Peyer's patch (tissue), 4 donors: ENCODE measurements at regions not wholly inside any gene's neighbourhood (a gene's known extent, or its start where the extent isn't known, plus 50 kb on each side); places are given as distances from the start of the nearest gene placed in this dataset.

Experiments used
- DNase-seq, 3 donors: peaks; one replicate each; pipeline ENCODE4 v3.0.0-alpha.2; 2017 to 2019
- H3K27ac ChIP-seq, 4 donors: fragments of 200-600 bp; sonication (generic); one replicate each; pipeline ENCODE4 v1.5.1; 2016 to 2019
- H3K27me3 ChIP-seq, 2 donors: fragments of 200-600 bp; sonication (generic); one replicate each; pipeline ENCODE4 v1.5.1; 2019
- H3K36me3 ChIP-seq, 3 donors: fragments of 200-600 bp; sonication (generic); one replicate each; pipeline ENCODE4 v1.5.1; 2016 to 2019
- H3K4me1 ChIP-seq, 4 donors: fragments of 200-600 bp; sonication (generic); one replicate each; pipeline ENCODE4 v1.5.1; 2016 to 2019
- H3K4me3 ChIP-seq, 4 donors: fragments of 200-600 bp; sonication (generic); 1 replicate in 3 of 4; 2 replicates in 1 of 4; pipeline ENCODE4 v1.5.1; 2016 to 2019; ENCODE audit warnings: mild to moderate bottlenecking in 1 of 4
- H3K9me3 ChIP-seq, 4 donors: fragments of 200-600 bp; sonication (generic); one replicate each; pipeline ENCODE4 v1.5.1; 2016 to 2019; ENCODE audit warnings: mild to moderate bottlenecking in 1 of 4
- CTCF ChIP-seq, 6 experiments: fragments of 450-650 bp in 4 of 6; fragments of 200-600 bp in 2 of 6; sonication (generic) in 1 of 6; IDR thresholded peaks; one replicate each; pipeline ENCODE4 v1.5.1; 2017 to 2019; ENCODE audit warnings: antibody characterized with exemption in 6 of 6, mild to moderate bottlenecking in 3 of 6, moderate library complexity in 1 of 6
- POLR2A ChIP-seq, 2 donors: fragments of 450-650 bp; IDR thresholded peaks; one replicate each; pipeline ENCODE4 v1.5.1; 2017; ENCODE audit warnings: antibody characterized with exemption in 2 of 2, mild to moderate bottlenecking in 2 of 2, moderate library complexity in 2 of 2

- Histone ChIP-seq H3K4me3 (no peak overlapping the region), H3K9me3 (no peaks in the 10 kb centered on the region), H3K27ac (no peak overlapping the region), H3K4me1 (no peaks in the 10 kb centered on the region), H3K36me3 (no peaks in the 10 kb centered on the region), H3K27me3 (no peaks in the 10 kb centered on the region)
- TF ChIP-seq CTCF (IDR thresholded peaks at IDR 0.05) = no peak
- TF ChIP-seq POLR2A (IDR thresholded peaks at IDR 0.05) = no peak
- no peak for DNase-seq
Observed at GRCh38 chr2:181242262-181242661, 214.9 kb upstream of the ITGA4 start.

- no peak for TF ChIP-seq CTCF (IDR thresholded peaks at IDR 0.05)
- no peak for TF ChIP-seq POLR2A (IDR thresholded peaks at IDR 0.05)
Observed at GRCh38 chr2:181243319-181243718, 213.9 kb upstream of the ITGA4 start.

GRCh38 chr2:181250691-181251090 lies 206.5 kb upstream of the ITGA4 start:
- Histone ChIP-seq H3K9me3 (no peaks in the 10 kb centered on the region), H3K27me3 (no peaks in the 10 kb centered on the region), H3K36me3 (no peaks in the 10 kb centered on the region), H3K4me3 (no peak overlapping the region), H3K4me1 (no peaks in the 10 kb centered on the region), H3K27ac (no peak overlapping the region)
- no peak for DNase-seq
- no peak for TF ChIP-seq CTCF (IDR thresholded peaks at IDR 0.05)
- TF ChIP-seq POLR2A (IDR thresholded peaks at IDR 0.05) = no peak

More at GRCh38 chr2:181243319-181243718, 213.9 kb upstream of the ITGA4 start:
- H3K27ac ChIP-seq = no peak overlapping the region
- no peaks in the 10 kb centered on the region for H3K4me1 ChIP-seq
- H3K27me3 ChIP-seq = no peaks in the 10 kb centered on the region
- H3K36me3 ChIP-seq = no peaks in the 10 kb centered on the region
- H3K9me3 ChIP-seq = no peaks in the 10 kb centered on the region
- DNase-seq = no peak
- no peak overlapping the region for H3K4me3 ChIP-seq

GRCh38 chr2:181252262-181253148 lies 204.7 kb upstream of the ITGA4 start:
- H3K27me3 ChIP-seq = no peaks in the 10 kb centered on the region
- no peak for TF ChIP-seq CTCF (IDR thresholded peaks at IDR 0.05)
- no peak for TF ChIP-seq POLR2A (IDR thresholded peaks at IDR 0.05)
- no peak for DNase-seq
- H3K36me3 ChIP-seq = no peaks in the 10 kb centered on the region
- H3K4me1 ChIP-seq = no peaks in the 10 kb centered on the region
- no peak overlapping the region for H3K27ac ChIP-seq
- H3K4me3 ChIP-seq = no peak overlapping the region
- H3K9me3 ChIP-seq = no peaks in the 10 kb centered on the region

- Histone ChIP-seq H3K4me3 (no peak overlapping the region), H3K27ac (no peak overlapping the region), H3K27me3 (no peaks in the 10 kb centered on the region), H3K4me1 (no peaks in the 10 kb centered on the region), H3K36me3 (no peaks in the 10 kb centered on the region), H3K9me3 (no peaks in the 10 kb centered on the region)
- TF ChIP-seq POLR2A (IDR thresholded peaks at IDR 0.05) (no peak), CTCF (IDR thresholded peaks at IDR 0.05) (no peak)
- DNase-seq = no peak
Observed at GRCh38 chr2:181253438-181253837, 203.7 kb upstream of the ITGA4 start.
